Right lobe of liver (tissue), 4 donors: ENCODE measurements at regions not wholly inside any gene's neighbourhood (a gene's known extent, or its start where the extent isn't known, plus 50 kb on each side); places are given as distances from the start of the nearest gene placed in this dataset.

Source experiments
- CTCF ChIP-seq, 4 donors: fragments of 200-600 bp in 3 of 4; fragments of 450-650 bp in 1 of 4; IDR thresholded peaks; one replicate each; pipeline versions ENCODE4 v1.5.1 to v1.8.0; 2016 to 2022; ENCODE audit warnings: antibody characterized with exemption in 4 of 4, mild to moderate bottlenecking in 2 of 4
- POLR2A ChIP-seq: fragments of 450-650 bp; IDR thresholded peaks from one replicate; pipeline ENCODE4 v1.6.1; 2017; ENCODE audit warnings: antibody characterized with exemption, mild to moderate bottlenecking
- donor health status: DM: no; HTN: no; CAD: no.
- donor health status: DM: no; HTN: no; CAD: no.
- donor health status: DM: no; HTN: yes; CAD: no.

- TF ChIP-seq CTCF (IDR thresholded peaks at IDR 0.05) (no peak), POLR2A (no peak)
Measured at GRCh38 chr2:122755281-122755780, 999.9 kb downstream of the TSN start.
